GM21360 (cell line): ENCODE measurements at regions not wholly inside any gene's neighbourhood (a gene's known extent, or its start where the extent isn't known, plus 50 kb on each side); places are given as distances from the start of the nearest gene placed in this dataset.
"Not testable (repeated sequence)": the region's sequence is repeated elsewhere in the genome, so short reads cannot be mapped to it uniquely, and the experiment has no call there.

Experiments used
- ATAC-seq: cut with Tn5 transposase; IDR thresholded peaks from one replicate; pipeline ENCODE4 v1.9.1; 2021; ENCODE audit warnings: mild to moderate bottlenecking, moderate library complexity; ENCODE audit not compliant: unreplicated experiment

DNA sequence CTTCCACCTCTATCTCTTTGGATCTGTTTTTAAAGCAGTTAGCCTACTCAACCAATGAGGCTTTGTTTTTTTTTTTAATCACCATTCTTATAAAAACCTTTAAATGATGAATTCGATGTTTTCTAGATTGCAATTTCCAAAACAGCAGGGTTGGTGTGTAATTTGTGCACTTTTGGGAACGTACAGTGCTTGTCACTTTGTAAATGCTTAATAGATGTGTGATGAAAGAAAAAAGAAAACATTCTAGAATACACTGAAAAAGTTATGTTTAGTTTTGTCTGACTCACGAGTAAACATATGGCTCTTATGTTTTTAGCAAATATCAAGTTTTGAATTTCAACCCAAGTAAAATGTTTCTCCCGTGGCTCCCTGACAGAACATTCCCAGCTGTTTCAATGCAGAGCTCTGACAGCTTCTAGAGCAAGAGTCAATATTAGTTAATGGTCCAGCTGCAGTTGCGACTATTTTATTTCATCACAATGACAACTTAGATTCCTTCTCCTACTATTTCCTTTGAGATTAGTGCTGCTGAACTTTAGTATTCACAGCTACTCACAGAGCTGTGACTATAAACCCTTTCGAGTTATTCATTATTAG lies 362.5 kb upstream of the ADAMTS5 start:
- no peak for ATAC-seq

DNA sequence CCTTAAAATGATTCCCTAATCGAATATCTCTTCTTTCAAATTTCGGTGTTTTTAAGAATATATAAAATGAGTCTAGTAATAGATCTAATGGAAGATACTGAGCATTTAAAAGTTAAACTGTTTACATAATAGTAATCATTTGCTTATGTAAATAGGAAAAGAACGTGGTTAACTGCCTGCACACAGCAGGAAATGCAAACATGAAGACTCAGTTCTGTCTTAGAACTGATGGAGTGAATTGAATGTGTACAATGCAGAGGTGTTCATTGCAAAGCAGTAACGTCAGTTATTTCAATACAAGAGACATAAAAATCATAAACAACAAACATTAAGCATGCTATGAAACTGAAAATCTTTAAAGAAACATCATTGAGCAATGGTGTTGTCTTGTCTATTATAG lies 359.4 kb upstream of the ADAMTS5 start:
- no peak for ATAC-seq

DNA sequence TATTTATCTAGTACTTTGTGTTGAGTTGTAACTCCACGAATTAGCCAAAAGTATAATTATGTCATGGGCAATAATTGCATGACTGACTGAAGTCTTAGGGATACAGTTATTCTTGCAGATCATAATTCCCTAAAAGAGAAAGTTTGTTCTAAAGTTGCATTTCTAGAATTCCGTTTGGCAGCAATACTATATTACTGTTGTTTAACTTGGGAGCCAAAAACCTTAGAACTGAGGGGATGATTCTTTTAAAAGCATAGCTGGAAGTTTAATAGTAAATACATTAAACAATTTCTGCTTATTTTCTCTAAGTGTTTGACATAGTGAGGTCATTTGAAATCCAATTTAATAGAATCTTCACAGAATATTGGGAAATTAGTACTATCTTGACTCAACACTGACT lies 356.4 kb upstream of the ADAMTS5 start:
- ATAC-seq = no peak

DNA sequence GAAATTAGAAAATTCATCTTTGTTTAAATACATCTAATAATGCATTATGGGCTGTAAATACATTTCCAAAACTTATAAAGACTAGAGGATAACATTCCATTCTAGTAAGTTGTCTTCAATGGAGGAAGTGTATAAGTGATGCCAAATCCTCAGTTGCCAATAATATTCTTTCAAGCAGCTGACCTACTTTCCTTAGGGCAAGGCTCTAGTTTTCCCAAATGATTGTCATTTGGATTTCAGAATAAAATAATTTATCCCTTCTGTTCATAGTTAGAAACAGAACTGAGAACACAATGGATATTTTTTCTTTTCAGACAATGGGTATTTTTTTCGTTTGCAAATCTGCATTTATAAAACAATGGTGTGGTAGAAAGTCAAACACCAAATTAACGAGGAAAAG lies 354.9 kb upstream of the ADAMTS5 start:
- no peak for ATAC-seq

DNA sequence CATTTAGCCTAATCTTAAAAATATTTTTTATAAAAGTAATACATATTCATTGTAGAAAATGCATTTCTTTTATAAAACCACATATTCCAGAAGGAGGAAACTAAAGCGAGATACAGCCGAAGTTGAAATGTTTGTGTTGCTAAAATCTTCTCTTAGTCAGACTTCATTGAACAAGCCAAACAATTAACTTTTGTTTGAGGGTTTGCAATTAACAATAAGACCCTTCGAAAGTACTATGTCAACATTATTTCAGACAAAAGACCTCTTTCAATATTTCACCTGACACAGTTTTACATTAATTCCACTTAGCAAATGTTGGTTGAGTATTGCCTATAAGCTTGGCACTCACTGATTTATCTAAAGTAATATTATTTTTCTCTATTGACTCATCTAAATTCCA lies 354.0 kb upstream of the ADAMTS5 start:
- ATAC-seq = no peak

DNA sequence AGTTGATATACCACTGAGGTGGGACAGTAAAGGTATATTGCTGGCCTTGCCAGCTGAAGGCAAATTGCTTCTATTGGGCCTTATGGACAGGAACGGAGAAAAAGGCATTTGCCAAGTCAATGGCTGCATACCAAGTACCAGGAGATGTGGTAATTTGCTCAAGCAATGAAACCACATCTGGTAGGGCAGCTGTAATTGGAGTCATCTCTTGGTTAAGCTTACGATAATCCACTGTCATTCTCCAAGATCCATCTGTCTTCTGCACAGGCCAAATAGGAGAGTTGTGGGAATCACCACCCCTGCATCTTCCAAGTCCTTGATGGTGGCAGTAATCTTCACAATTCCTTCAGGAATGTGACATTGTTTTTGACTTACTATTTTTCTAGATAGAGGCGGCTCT lies 350.7 kb upstream of the ADAMTS5 start:
- ATAC-seq = not testable (repeated sequence)

DNA sequence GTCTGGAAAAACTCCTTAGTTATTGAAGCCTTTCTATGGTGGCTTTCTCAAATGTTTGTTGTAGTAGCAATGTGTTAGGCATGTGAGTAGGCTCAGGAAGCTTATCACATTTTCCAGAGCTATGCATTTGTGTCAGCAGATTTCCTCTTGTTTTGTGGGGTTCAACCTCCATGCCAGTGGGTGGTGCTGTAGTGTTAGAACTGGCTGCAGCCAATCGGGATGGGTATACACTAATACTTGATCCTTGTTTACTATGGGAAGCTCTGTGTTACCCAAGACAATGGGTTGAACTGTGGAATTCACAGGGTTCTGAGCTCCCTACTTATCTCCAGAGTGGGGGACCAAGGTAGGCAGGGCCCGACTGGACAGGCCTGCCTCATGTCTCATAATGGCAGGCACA lies 348.5 kb upstream of the ADAMTS5 start:
- no peak for ATAC-seq

DNA sequence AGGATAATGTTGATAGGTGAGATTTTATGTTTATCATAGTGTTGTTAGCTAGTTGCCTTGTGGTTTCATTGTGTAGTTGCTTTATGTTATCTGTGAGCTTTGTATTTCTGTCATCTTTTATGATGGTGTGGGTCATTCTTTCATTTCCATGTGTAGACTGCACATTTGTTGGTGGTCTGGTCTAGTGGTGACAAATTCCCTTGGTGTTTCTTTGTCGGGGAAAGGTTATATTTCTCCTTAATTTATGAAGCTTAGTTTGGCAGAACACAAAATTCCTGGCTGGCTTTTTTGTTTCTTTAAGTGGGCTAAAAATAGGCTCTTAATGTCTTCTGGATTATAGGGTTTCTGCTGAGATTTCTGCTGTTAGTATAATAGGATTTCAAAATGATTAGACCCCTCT lies 347.2 kb upstream of the ADAMTS5 start:
- no peak for ATAC-seq

DNA sequence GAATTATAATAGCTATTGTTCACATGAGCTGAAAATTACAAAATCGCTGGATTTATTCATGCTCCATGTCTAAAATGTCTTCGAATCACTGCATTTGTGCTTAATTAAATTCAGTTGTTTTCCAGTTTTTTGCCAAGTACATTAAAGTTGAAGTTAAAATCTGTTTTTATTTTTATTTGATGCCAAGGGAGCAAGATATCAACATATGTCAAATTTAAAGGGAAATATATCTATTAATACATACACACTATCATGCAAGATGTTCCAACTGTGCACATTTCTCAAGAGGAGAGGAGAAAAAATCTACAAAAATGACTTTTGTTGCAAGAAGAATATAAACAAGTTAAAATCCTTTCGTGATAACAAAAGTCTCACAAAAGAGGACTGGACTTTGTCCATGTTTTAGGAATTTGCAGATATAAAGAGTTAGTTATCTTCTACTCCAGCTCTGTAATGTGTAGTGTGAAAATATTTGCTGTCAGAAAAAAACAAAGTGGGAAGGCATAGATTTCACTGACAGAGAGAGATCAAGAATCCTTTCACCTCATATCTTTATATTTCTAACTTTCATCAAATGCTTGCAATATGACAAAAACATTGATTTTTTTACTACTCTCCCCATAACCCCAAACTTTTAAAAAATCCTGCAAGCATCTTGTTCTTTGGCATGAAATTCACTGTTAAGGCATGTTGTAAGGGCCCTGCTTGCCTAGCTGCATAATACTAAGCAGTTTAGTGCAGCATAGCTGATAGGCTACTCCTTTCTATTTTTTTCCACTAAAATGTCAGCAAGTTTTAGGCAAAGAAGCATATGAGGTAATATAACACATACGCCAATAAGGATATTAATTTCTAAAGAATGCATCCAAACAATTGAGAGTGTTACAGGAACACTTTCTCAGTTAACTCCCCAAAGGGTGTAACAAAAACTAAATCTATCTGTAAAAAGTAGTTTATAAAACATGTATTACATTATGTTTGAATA lies 340.2 kb upstream of the ADAMTS5 start:
- ATAC-seq = no peak

DNA sequence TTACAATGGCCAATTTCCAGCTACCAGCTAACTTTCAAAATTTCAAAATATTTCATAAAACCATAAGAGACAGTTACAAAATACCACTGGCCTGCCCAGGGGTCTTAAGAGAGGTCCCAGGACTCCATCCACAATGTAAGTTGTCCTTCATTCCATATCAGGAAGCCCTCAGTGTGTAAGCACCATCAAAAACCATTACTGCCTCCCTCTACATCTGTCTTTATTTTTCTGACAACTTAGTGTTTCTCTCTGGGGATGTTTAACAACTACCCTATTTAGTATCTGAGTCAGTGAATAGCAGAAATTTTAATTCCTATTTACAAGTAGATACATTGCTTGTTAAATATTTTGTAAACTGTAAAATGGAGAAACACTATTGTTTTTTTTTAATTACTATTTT lies 339.3 kb upstream of the ADAMTS5 start:
- ATAC-seq = no peak

DNA sequence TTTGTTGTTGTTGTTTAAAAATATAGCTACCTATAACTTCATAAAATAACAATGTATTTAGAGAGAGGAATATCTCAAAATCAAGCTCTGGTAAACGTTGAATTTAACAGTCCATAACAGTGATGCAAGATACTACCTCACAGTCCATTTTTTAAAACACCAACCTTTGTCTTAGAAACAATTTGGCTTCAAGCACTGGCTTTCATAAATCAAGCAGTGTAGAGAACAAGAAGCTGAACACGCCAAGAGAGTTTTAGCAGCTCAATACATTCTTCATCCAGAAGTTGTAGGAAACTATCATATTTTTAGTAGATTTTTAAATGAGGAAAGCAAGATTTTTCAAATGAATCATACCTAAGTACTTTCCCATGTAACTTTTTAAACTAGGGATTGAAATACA lies 334.3 kb upstream of the ADAMTS5 start:
- no peak for ATAC-seq

DNA sequence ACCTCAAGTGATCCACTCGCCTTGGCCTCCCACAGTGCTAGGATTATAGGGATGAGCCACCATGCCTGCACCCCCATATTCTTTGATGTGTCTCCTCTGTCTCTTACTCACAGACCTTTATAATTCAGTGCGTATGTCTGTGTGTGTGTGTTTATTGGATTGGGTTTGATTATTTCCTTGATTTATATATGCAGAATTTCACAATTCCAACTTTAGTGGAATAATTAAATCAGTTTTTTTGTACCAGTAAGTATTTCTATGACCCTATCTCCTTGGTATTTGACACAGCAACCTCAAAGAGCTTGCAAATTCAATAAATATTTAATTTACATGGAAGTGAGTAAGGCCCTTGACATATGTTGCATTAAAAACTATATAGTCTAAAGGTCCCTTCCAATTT lies 333.9 kb upstream of the ADAMTS5 start:
- no peak for ATAC-seq

DNA sequence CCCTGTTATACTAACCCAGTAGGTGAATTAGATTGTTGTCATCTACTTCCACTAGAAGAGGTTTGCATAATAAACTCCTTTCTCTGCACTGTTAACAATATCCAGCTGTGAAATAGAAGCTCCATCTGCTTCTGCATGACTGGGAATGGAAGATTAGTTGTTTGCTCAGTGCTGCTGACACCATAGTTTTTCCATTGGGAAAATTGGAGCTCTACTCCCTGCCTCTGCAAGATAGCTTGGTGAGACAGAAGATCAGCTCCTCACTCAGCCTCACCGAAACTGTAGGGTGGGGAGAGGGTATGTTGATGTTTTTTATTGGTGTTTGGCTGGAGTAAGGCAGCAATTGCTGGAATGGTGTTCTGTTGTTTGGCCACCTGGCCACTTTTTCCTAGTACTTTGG lies 331.6 kb upstream of the ADAMTS5 start:
- no peak for ATAC-seq

DNA sequence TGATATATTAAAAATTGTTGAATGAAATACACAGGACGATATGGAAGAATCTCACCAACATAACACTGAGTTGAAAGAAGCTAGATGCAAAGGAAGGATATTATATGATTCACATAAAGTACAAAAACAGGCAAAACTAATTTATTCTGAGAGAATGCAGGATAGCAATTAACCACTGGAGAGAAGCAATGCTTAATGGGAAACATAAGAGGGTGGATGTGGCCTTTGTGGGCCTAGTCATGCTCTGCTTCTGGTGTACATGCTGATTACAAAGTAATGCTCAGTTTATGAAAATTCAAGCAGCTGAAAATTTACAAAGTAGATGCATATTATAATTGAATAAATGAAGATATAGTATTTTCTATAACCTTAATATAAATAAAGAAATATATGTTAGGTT lies 326.4 kb upstream of the ADAMTS5 start:
- ATAC-seq = no peak

DNA sequence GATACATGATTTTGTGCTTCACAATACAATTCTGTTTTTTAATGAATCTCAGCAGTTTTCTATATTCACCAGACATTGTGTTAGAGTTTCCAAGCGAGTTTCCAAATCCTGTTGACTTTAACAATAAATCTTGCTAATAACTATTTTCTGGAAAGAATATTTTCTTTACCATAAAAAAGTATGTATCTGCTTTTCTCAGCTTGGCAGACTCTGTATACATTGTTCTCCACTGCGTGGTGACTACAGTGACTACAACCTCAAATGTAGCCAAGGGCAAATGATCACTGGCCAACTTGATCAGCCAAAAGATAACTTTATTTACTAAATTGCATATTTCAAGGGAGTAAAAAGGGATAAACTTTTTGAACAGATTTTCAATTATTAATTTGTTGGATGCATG lies 325.9 kb upstream of the ADAMTS5 start:
- no peak for ATAC-seq

DNA sequence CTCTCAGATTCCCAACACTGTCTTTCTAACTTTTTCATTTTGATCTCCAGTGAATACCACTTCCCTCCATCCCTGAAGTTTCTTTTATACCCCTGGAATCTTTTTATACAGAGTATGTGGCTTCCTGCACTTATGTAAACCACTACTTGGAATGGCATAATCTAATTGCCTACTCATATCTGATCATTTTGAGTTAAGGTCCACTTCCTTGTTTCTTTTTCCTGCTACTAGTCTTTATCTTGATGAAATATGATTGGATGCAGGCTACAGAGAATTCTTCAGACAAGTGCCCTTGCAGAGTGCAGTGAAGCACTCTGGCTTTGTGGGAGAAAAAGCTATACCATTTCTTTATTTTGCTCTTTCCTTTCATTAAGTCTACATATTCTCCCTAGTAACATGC lies 325.3 kb upstream of the ADAMTS5 start:
- ATAC-seq = no peak

DNA sequence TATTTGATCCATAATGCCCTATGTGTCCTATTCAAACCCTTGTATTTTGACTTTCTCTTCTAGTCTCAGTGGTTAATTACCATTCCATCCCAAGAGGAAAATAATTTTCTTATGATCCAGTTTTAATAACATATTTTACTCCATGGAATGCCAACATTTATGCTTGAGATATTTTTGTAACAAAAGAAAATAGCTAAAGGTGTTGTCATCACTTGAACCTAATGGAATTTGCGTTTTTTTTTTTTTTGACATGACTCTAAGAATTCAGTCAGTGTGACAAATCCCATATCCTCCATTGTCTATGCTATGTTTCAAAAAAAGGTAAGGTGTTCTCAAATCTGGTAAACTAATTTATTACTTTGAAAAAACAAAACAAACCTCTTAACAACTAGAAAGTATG lies 324.1 kb upstream of the ADAMTS5 start:
- no peak for ATAC-seq

DNA sequence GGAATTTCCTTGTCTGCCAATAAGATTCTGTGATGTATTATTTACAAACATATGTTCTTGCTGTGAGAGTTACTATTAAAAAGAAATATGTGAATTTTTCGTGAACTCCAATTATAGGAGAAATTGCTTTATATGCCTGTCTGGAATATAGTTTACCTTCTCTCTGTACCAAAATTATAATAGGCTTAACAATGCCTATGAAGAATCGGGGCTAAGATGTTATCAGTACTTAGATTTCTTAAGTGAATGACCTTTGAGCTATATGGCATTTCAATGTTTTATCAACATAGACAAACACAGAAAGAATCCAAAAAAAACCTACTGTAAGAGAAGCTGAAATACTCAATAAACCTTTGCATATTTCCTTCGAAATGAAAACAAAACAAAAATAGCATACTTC lies 323.1 kb upstream of the ADAMTS5 start:
- ATAC-seq = no peak

DNA sequence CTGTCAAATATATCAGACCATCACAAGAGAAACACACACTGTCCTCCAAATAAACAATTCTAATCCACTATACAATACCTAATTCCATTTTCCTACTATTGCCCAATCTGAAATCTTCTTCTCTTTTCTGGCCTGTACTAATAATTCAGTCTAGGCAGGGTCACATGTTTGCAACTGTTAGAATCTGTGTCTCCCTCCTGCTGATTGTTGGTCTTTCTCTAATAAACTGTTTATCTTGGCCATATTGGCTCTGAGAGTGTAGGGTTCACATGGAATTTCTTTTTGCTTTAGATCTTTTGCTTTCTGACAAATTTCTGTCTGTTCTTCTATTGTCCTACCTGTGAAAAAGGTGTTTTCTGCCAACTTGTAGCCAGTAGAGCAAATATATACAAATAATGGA lies 319.9 kb upstream of the ADAMTS5 start:
- no peak for ATAC-seq

DNA sequence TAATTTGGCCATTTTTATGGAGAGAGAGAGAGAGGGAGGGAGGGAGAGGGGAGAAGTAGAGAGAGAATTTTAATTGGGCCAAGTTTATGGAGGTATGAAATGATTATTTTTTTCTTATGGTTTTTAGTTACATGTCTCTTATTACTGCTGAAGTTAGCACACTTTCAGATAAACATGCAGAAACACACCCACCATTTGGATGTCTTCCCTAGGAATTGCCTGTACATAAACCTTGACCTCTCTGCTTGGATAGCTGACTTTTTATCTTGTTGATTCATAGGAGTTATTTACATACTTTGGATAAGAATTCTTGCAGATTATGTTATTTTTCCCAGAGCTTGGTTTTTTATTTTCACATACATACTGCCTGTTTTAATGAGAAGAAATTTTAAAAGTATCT lies 310.2 kb upstream of the ADAMTS5 start:
- ATAC-seq = no peak

DNA sequence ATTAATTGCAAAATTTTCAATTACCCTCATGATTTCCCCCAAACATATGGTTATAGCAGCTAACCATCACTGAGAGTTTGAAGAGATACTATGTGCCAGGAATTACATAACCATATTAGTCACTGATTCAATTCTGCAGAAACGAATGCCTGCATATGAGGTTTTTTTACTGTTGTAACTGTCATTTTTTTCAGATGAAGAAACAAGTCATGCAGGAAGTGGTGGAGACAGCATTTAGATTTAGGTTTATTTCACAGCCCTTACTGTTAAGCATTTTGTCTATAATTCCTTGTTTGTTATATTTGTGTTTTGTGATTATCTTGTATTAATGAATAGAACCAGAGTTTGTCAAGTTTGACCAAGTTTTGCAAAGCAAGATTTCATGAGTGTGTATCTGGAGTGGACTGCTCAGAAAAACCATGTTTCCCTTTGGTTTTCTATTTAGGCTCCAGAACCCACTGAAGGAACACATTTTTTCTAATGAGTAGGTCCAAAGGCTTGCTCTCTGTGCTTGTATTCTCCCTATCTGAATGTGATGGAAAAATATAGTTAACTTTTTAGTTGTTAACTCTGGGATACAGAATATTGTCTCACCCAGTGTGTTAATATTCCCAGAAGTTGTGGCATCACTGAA lies 308.5 kb upstream of the ADAMTS5 start:
- ATAC-seq = no peak

DNA sequence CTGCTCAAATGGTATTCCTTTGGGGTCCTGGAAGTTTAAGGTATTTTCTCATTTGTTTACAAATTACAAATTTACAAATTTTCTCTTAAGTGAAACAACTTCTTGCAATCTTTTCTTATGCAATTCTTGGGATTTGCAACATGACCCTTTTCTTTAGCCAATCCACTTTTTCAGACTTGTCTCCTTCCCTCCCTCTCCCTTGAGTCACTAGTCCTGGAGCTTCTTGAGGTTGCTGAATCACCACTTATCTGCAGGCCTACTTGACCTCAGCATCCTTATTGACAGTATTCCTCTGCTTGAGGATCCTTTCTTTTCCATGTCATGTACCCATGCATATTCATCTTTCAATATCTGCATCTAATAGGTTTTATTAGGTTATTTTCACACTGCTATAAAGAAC lies 302.8 kb upstream of the ADAMTS5 start:
- no peak for ATAC-seq
